GM18517 (cell line): ENCODE measurements at regions not wholly inside any gene's neighbourhood (a gene's known extent, or its start where the extent isn't known, plus 50 kb on each side); places are given as distances from the start of the nearest gene placed in this dataset.
A peak's percentile ranks its signal among the peaks of the same experiment; 100 is the strongest.

Experiments
- ATAC-seq: cut with Tn5 transposase; IDR thresholded peaks from one replicate; pipeline ENCODE4 v1.9.1; 2021; ENCODE audit warnings: mild to moderate bottlenecking, moderate library complexity; ENCODE audit not compliant: unreplicated experiment

GRCh38 chr2:147098940-147099339 lies 745.9 kb upstream of the ACVR2A start:
- no peak for ATAC-seq

GRCh38 chr2:147097747-147098146 lies 747.1 kb upstream of the ACVR2A start:
- no peak for ATAC-seq

GRCh38 chr2:147096671-147097070 lies 748.2 kb upstream of the ACVR2A start:
- no peak for ATAC-seq

- no peak for ATAC-seq
These were observed 749.5 kb upstream of the ACVR2A start for GRCh38 chr2:147095376-147095775.

GRCh38 chr2:147094077-147094476 lies 750.8 kb upstream of the ACVR2A start:
- no peak for ATAC-seq

- no peak for ATAC-seq
These were observed 752.6 kb upstream of the ACVR2A start for GRCh38 chr2:147092266-147092665.

GRCh38 chr2:147091448-147091847 lies 753.4 kb upstream of the ACVR2A start:
- no peak for ATAC-seq

- ATAC-seq, result no peak
These were observed 756.0 kb upstream of the ACVR2A start for GRCh38 chr2:147088871-147089270.

- ATAC-seq, result no peak
These were observed 758.1 kb upstream of the ACVR2A start for GRCh38 chr2:147086715-147087114.

- no peak for ATAC-seq
These were observed 761.2 kb upstream of the ACVR2A start for GRCh38 chr2:147083664-147084063.

GRCh38 chr2:147082850-147083522 lies 761.8 kb upstream of the ACVR2A start:
- peak; percentile 88 for ATAC-seq

- no peak for ATAC-seq
These were observed 763.0 kb upstream of the ACVR2A start for GRCh38 chr2:147081831-147082230.

- no peak for ATAC-seq
These were observed 768.2 kb upstream of the ACVR2A start for GRCh38 chr2:147076634-147077033.

- ATAC-seq, result no peak
These were observed 776.8 kb upstream of the ACVR2A start for GRCh38 chr2:147068071-147068470.

- ATAC-seq, result no peak
These were observed 777.7 kb upstream of the ACVR2A start for GRCh38 chr2:147067136-147067535.

GRCh38 chr2:147062073-147062472 lies 782.8 kb upstream of the ACVR2A start:
- ATAC-seq, result no peak

- ATAC-seq, result no peak
These were observed 783.6 kb upstream of the ACVR2A start for GRCh38 chr2:147061269-147061668.

- ATAC-seq, result no peak
These were observed 786.8 kb upstream of the ACVR2A start for GRCh38 chr2:147057892-147058490.

- ATAC-seq, result no peak
These were observed 793.0 kb upstream of the ACVR2A start for GRCh38 chr2:147051814-147052213.

GRCh38 chr2:147051248-147051647 lies 793.6 kb upstream of the ACVR2A start:
- no peak for ATAC-seq

- no peak for ATAC-seq
These were observed 794.9 kb upstream of the ACVR2A start for GRCh38 chr2:147049957-147050356.

GRCh38 chr2:147046473-147046872 lies 798.4 kb upstream of the ACVR2A start:
- no peak for ATAC-seq

- peak; percentile 58 for ATAC-seq
These were observed 799.7 kb upstream of the ACVR2A start for GRCh38 chr2:147045113-147045512.
